HEK293T (cell line): ENCODE measurements at regions not wholly inside any gene's neighbourhood (a gene's known extent, or its start where the extent isn't known, plus 50 kb on each side); places are given as distances from the start of the nearest gene placed in this dataset.

Experiments
- CTCF ChIA-PET: fragments of 350-600 bp; formaldehyde crosslinking; extraction: SDS; loops from one replicate; lab custom pipeline; 2021; ENCODE audit warnings: antibody characterized with exemption, inconsistent platforms; lab: Yijun Ruan, JAX
- POLR2A ChIA-PET: fragments of 350-600 bp; formaldehyde crosslinking; extraction: SDS; loops from one replicate; lab custom pipeline; 2020; ENCODE audit warnings: antibody characterized with exemption, inconsistent platforms; lab: Yijun Ruan, JAX
- DNase-seq: peaks from one replicate; pipeline ENCODE4 v3.0.0; 2012; ENCODE audit warnings: mixed read lengths; ENCODE audit errors: extremely low spot score
- ARNT ChIP-seq: fragments of 450-650 bp; IDR thresholded peaks from 2 replicates; pipeline ENCODE4 v1.6.1; 2017; ENCODE audit warnings: mild to moderate bottlenecking
- BHLHE40 ChIP-seq: fragments of 450-650 bp; IDR thresholded peaks from 2 replicates; pipeline ENCODE4 v1.6.1; 2016; ENCODE audit warnings: mild to moderate bottlenecking, moderate library complexity, borderline replicate concordance
- CTBP1 ChIP-seq: fragments of 450-650 bp; IDR thresholded peaks from 2 replicates; pipeline ENCODE4 v1.6.1; 2016; ENCODE audit warnings: borderline replicate concordance
- ELF4 ChIP-seq: fragments of 450-650 bp; IDR thresholded peaks from 2 replicates; pipeline ENCODE4 v1.6.1; 2017; ENCODE audit warnings: antibody characterized with exemption
- FOXA1 ChIP-seq: fragments of 450-650 bp; IDR thresholded peaks from 2 replicates; pipeline ENCODE4 v1.6.1; 2016; ENCODE audit warnings: mild to moderate bottlenecking
- FOXK2 ChIP-seq: fragments of 450-650 bp; IDR thresholded peaks from 2 replicates; pipeline ENCODE4 v1.6.1; 2016; ENCODE audit warnings: mild to moderate bottlenecking
- FOXM1 ChIP-seq: fragments of 450-650 bp; IDR thresholded peaks from 2 replicates; pipeline ENCODE4 v1.6.1; 2017; ENCODE audit warnings: mild to moderate bottlenecking, borderline replicate concordance
- HDGF ChIP-seq: fragments of 450-650 bp; IDR thresholded peaks from 2 replicates; pipeline ENCODE4 v1.6.1; 2017; ENCODE audit warnings: antibody characterized with exemption, borderline replicate concordance
- L3MBTL2 ChIP-seq: fragments of 450-650 bp; conservative IDR thresholded peaks from 2 replicates; pipeline ENCODE4 v1.6.1; 2016; ENCODE audit warnings: mild to moderate bottlenecking
- LEF1 ChIP-seq: fragments of 450-650 bp; IDR thresholded peaks from 2 replicates; pipeline ENCODE4 v1.6.1; 2017; ENCODE audit warnings: mild to moderate bottlenecking, borderline replicate concordance
- NFRKB ChIP-seq: fragments of 450-650 bp; IDR thresholded peaks from 2 replicates; pipeline ENCODE4 v1.6.1; 2016; ENCODE audit warnings: mild to moderate bottlenecking, moderate library complexity
- SP1 ChIP-seq: fragments of 450-650 bp; IDR thresholded peaks from 2 replicates; pipeline ENCODE4 v1.6.1; 2017
- SUZ12 ChIP-seq: fragments of 450-650 bp; IDR thresholded peaks from 2 replicates; pipeline ENCODE4 v1.6.1; 2016; ENCODE audit warnings: mild to moderate bottlenecking
- TARDBP ChIP-seq: fragments of 450-650 bp; IDR thresholded peaks from 2 replicates; pipeline ENCODE4 v1.6.1; 2016
- ZNF384 ChIP-seq: fragments of 450-650 bp; IDR thresholded peaks from 2 replicates; pipeline ENCODE4 v1.6.1; 2016
- TF ChIP-seq, protein P1 (sequence below): fragments of 450-650 bp; IDR thresholded peaks from 2 replicates; pipeline ENCODE4 v1.6.1; 2016

DNA sequence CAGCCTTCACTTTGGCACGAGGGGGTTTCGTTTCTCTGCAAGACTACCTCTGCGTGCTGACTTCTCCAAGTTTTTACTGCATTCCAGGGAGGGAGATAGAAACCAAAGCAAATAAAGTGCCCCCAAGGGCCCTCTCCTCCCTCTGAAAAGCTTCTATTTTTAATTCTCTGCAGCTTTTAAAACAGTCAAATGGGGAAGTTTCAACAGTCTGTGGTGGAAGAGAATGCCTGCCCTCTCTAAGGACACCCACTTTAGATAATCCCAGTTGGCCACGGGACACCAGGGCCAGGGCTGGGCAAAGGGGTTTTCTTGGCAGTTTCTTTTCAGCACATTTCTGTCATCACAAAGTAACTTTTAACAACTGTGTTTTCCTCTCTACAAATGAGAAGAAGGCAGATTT lies 386.7 kb upstream of the NPVF start:
- ChIA-PET POLR2A (no interaction called here), CTCF (interaction anchor here (1.7 kb wide), 1 partner anchor 18 kb away, joined by 4 read pairs; no protein-coding TSS in a partner anchor)
- DNase-seq, result no peak
- TF ChIP-seq CTBP1 (no peak), NFRKB (no peak), FOXK2 (no peak), L3MBTL2 (no peak), ZNF384 (no peak), HDGF (no peak), LEF1 (no peak), SUZ12 (no peak), FOXA1 (no peak), SP1 (no peak), BHLHE40 (no peak), ARNT (no peak), FOXM1 (no peak), ELF4 (no peak), TARDBP (no peak)
- TF ChIP-seq, protein P1, sequence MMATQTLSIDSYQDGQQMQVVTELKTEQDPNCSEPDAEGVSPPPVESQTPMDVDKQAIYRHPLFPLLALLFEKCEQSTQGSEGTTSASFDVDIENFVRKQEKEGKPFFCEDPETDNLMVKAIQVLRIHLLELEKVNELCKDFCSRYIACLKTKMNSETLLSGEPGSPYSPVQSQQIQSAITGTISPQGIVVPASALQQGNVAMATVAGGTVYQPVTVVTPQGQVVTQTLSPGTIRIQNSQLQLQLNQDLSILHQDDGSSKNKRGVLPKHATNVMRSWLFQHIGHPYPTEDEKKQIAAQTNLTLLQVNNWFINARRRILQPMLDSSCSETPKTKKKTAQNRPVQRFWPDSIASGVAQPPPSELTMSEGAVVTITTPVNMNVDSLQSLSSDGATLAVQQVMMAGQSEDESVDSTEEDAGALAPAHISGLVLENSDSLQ, result no peak

DNA sequence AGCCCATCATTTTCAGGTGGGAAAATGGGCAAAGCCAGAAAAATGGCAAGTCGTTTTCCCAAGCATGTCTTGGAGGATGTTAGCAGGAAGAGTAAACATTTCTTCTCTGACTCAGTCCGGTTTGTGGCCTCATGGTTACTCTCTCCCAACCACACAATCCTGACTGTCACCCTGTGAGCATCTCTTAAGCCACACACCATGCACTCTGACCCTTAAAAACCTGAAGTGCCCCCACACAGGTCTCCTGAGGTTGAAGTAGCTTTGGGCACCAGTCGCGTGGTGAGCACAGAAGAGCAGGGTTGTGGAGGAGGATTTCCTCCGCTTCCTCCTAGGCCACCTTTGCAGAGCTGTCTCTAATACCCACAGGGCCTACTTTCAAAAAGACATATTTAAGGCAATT lies 387.3 kb upstream of the NPVF start:
- ChIA-PET CTCF (interaction anchor here (1.7 kb wide), 1 partner anchor 17 kb away, joined by 4 read pairs; no protein-coding TSS in a partner anchor), POLR2A (no interaction called here)
- no peak for DNase-seq
- TF ChIP-seq TARDBP (no peak), NFRKB (no peak), SP1 (no peak), BHLHE40 (no peak), ZNF384 (no peak), CTBP1 (no peak), HDGF (no peak), L3MBTL2 (no peak), FOXM1 (no peak), FOXK2 (no peak), FOXA1 (no peak), ARNT (no peak)
- TF ChIP-seq, protein P1, result no peak

DNA sequence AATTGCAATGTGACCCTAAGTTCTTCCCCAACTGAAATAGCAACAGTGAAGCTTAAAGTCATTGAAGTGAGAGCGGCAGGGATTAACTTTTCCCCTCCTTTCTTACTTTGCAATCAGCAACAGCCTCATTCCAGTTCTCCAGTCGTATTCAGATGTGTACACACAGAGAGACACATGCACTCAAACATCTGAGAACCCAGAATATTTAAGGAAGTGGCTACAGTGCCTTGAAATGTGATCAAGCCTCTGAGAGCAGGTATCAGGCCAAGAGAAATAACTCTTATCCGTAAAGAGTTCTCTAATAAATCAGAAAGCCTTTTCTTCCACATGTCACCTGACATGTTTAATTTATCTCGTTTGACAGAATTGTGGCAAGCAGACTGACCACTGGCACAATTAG lies 388.9 kb upstream of the NPVF start:
- no peak for DNase-seq
- CTCF ChIA-PET, result no interaction called here
- TF ChIP-seq BHLHE40 (no peak), FOXK2 (no peak), SUZ12 (no peak), ARNT (no peak), NFRKB (no peak), ZNF384 (no peak), TARDBP (no peak), FOXA1 (no peak), SP1 (no peak), HDGF (no peak), L3MBTL2 (no peak), LEF1 (no peak), CTBP1 (no peak), FOXM1 (no peak), ELF4 (no peak)
- TF ChIP-seq, protein P1, result no peak
- POLR2A ChIA-PET, result no interaction called here

DNA sequence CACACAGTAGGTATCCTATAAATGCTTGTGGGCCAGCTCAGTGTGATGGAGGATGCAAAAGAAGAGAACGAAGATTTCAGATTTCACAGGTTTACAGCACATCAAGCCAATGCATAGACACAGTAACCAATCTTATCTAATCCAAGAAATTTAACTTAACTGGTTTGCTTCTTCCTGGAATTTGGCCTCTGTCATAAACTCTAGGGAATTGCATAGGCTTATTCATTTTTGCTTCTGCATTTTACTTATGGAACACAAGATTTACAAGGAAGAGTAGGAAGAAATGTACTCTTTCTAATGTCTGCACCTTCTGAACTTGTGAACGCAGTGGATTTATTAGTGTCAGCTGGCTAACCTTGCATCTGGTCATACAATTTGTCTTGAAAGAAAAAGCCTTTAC lies 389.4 kb upstream of the NPVF start:
- TF ChIP-seq HDGF, result no peak
- TF ChIP-seq, protein P1, result no peak
- TF ChIP-seq NFRKB, result no peak
- no peak for TF ChIP-seq ELF4
- TF ChIP-seq FOXA1, result no peak
- no peak for TF ChIP-seq FOXK2
- no peak for TF ChIP-seq TARDBP
- no peak for TF ChIP-seq FOXM1
- TF ChIP-seq CTBP1, result no peak
- no peak for TF ChIP-seq BHLHE40
- no peak for TF ChIP-seq ARNT
- TF ChIP-seq ZNF384, result no peak
- no peak for TF ChIP-seq LEF1
- TF ChIP-seq SUZ12, result no peak
- no peak for TF ChIP-seq SP1
- TF ChIP-seq L3MBTL2, result no peak
- POLR2A ChIA-PET, result interaction anchor here (1.2 kb wide), 1 partner anchor 38 kb away, joined by 3 read pairs; no protein-coding TSS in a partner anchor

DNA sequence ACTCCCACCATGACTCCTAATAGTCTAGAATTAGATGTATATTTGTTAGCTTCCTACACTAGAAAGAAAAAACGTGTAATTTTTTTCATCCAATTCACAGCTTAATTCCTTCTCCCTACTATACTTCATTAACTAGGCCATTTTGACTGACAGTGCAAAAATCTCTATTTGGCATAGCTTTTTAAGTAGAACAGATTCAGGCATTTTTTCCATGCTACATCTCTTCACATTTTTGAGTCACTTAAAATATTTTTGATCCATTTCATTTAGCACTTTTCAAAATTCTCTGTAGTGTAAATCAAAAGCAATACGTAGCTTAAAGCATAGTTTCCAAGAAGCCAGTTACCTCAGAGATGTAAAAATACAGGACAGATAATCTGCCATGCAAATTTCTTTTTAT lies 391.1 kb upstream of the NPVF start:
- DNase-seq, result no peak
- ChIA-PET POLR2A (no interaction called here), CTCF (interaction anchor here (0.6 kb wide), 2 partner anchors 10 to 93 kb away, joined by 3 to 5 read pairs; no protein-coding TSS in a partner anchor)
- TF ChIP-seq FOXK2 (no peak), L3MBTL2 (no peak), ZNF384 (no peak), LEF1 (no peak), ARNT (no peak), TARDBP (no peak), ELF4 (no peak), FOXM1 (no peak), HDGF (no peak), BHLHE40 (no peak), FOXA1 (no peak)

More for the DNA sequence above, 389.4 kb upstream of the NPVF start:
- CTCF ChIA-PET, result no interaction called here
- DNase-seq, result no peak
